IMR-90 (cell line): ENCODE measurements at regions not wholly inside any gene's neighbourhood (a gene's known extent, or its start where the extent isn't known, plus 50 kb on each side); places are given as distances from the start of the nearest gene placed in this dataset.

Experiments
- CEBPB ChIP-seq: IDR thresholded peaks from 2 replicates; pipeline ENCODE4 v1.6.1; 2012; ENCODE audit warnings: low read depth, low read length, improper control_type of control experiment
- CHD1 ChIP-seq: IDR thresholded peaks from 2 replicates; pipeline ENCODE4 v1.6.1; 2012; ENCODE audit warnings: low read depth, low read length, improper control_type of control experiment
- MAZ ChIP-seq: IDR thresholded peaks from 2 replicates; pipeline ENCODE4 v1.6.1; 2012; ENCODE audit warnings: low read depth, mild to moderate bottlenecking, low read length, improper control_type of control experiment, moderate library complexity, borderline replicate concordance
- NFE2L2 ChIP-seq: fragments of 150-350 bp; IDR thresholded peaks from 2 replicates; pipeline ENCODE4 v1.6.1; 2016; ENCODE audit warnings: low read depth, mild to moderate bottlenecking, low read length
- POLR2A ChIP-seq: IDR thresholded peaks from 2 replicates; pipeline ENCODE4 v1.6.1; 2012; ENCODE audit warnings: mild to moderate bottlenecking, low read depth, low read length
- RAD21 ChIP-seq: IDR thresholded peaks from 2 replicates; pipeline ENCODE4 v1.6.1; 2012; ENCODE audit warnings: low read length, improper control_type of control experiment
- RFX5 ChIP-seq: IDR thresholded peaks from 2 replicates; pipeline ENCODE4 v1.8.0; 2012; ENCODE audit warnings: low read depth, mild to moderate bottlenecking, low read length, moderate library complexity
- SMC3 ChIP-seq: fragments of 150-350 bp; IDR thresholded peaks from 2 replicates; pipeline ENCODE4 v1.6.1; 2016; ENCODE audit warnings: low read depth, mild to moderate bottlenecking, antibody characterized with exemption, low read length, moderate library complexity
- TF ChIP-seq, protein P1 (sequence below): conservative IDR thresholded peaks from 2 replicates; pipeline ENCODE4 v1.5.1; 2012; ENCODE audit warnings: mild to moderate bottlenecking, low read depth, low read length, improper control_type of control experiment
- TF ChIP-seq, protein P2 (sequence below): fragments of 150-350 bp; IDR thresholded peaks from 2 replicates; pipeline ENCODE4 v1.6.1; 2016; ENCODE audit warnings: low read depth, mild to moderate bottlenecking, low read length, moderate library complexity, borderline replicate concordance

DNA sequence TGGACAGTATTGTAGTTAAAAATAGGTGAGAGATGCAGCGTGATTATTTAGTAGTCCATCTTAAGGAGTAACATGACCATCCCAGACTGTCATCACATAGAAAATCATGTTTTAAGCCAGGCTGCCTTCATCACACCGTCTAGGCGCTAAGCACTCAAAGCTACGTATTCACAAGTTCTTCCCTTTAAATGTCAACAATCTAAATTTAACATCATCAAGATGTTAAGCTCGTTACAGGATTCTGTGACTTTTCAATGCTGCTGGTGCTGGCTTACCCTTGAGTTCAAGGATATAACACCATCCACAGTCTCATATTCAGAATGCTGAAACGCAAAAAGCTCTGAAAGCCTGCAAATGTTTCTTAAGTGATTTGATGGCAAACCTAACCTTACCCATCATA, 109.5 kb upstream of the CDCA7L start:
- TF ChIP-seq CEBPB = no peak
- TF ChIP-seq, protein P1, sequence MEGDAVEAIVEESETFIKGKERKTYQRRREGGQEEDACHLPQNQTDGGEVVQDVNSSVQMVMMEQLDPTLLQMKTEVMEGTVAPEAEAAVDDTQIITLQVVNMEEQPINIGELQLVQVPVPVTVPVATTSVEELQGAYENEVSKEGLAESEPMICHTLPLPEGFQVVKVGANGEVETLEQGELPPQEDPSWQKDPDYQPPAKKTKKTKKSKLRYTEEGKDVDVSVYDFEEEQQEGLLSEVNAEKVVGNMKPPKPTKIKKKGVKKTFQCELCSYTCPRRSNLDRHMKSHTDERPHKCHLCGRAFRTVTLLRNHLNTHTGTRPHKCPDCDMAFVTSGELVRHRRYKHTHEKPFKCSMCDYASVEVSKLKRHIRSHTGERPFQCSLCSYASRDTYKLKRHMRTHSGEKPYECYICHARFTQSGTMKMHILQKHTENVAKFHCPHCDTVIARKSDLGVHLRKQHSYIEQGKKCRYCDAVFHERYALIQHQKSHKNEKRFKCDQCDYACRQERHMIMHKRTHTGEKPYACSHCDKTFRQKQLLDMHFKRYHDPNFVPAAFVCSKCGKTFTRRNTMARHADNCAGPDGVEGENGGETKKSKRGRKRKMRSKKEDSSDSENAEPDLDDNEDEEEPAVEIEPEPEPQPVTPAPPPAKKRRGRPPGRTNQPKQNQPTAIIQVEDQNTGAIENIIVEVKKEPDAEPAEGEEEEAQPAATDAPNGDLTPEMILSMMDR = no peak
- TF ChIP-seq, protein P2, sequence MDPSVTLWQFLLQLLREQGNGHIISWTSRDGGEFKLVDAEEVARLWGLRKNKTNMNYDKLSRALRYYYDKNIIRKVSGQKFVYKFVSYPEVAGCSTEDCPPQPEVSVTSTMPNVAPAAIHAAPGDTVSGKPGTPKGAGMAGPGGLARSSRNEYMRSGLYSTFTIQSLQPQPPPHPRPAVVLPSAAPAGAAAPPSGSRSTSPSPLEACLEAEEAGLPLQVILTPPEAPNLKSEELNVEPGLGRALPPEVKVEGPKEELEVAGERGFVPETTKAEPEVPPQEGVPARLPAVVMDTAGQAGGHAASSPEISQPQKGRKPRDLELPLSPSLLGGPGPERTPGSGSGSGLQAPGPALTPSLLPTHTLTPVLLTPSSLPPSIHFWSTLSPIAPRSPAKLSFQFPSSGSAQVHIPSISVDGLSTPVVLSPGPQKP = no peak
- no peak for TF ChIP-seq SMC3
- TF ChIP-seq MAZ = no peak
- no peak for TF ChIP-seq RFX5
- no peak for TF ChIP-seq POLR2A
- TF ChIP-seq CHD1 = no peak
- no peak for TF ChIP-seq NFE2L2
- TF ChIP-seq RAD21 = no peak
